NCI-H128 (cell line): ENCODE measurements at regions not wholly inside any gene's neighbourhood (a gene's known extent, or its start where the extent isn't known, plus 50 kb on each side); places are given as distances from the start of the nearest gene placed in this dataset.
"Not testable (repeated sequence)": the region's sequence is repeated elsewhere in the genome, so short reads cannot be mapped to it uniquely, and the experiment has no call there.

Experiments
- DNase-seq: peaks from one replicate; lab custom pipeline; 2025; ENCODE audit not compliant: unreplicated experiment; lab: John Stamatoyannopoulos, UW

- no peak for DNase-seq
These were observed 202.7 kb downstream of the POM121L12 start for GRCh38 chr7:53238021-53238605.

- not testable (repeated sequence) for DNase-seq
These were observed 203.7 kb downstream of the POM121L12 start for GRCh38 chr7:53239151-53239550.

- DNase-seq = no peak
These were observed 210.3 kb downstream of the POM121L12 start for GRCh38 chr7:53245721-53246120.

GRCh38 chr7:53246957-53247356 lies 211.5 kb downstream of the POM121L12 start:
- DNase-seq = no peak

- no peak for DNase-seq
These were observed 217.1 kb downstream of the POM121L12 start for GRCh38 chr7:53252539-53252938.

GRCh38 chr7:53272081-53272480 lies 236.6 kb downstream of the POM121L12 start:
- DNase-seq = no peak

- no peak for DNase-seq
These were observed 245.9 kb downstream of the POM121L12 start for GRCh38 chr7:53281312-53281711.

GRCh38 chr7:53292341-53292740 lies 256.9 kb downstream of the POM121L12 start:
- DNase-seq = no peak

- no peak for DNase-seq
These were observed 267.2 kb downstream of the POM121L12 start for GRCh38 chr7:53302496-53303246.

- DNase-seq = no peak
These were observed 268.3 kb downstream of the POM121L12 start for GRCh38 chr7:53303781-53304180.

- no peak for DNase-seq
These were observed 271.4 kb downstream of the POM121L12 start for GRCh38 chr7:53306846-53307245.

- DNase-seq = no peak
These were observed 275.8 kb downstream of the POM121L12 start for GRCh38 chr7:53311205-53311604.

- no peak for DNase-seq
These were observed 280.5 kb downstream of the POM121L12 start for GRCh38 chr7:53315981-53316380.

GRCh38 chr7:53318566-53318965 lies 283.1 kb downstream of the POM121L12 start:
- DNase-seq = no peak

GRCh38 chr7:53325061-53325460 lies 289.6 kb downstream of the POM121L12 start:
- no peak for DNase-seq

GRCh38 chr7:53326634-53327033 lies 291.2 kb downstream of the POM121L12 start:
- no peak for DNase-seq

- DNase-seq = no peak
These were observed 300.8 kb downstream of the POM121L12 start for GRCh38 chr7:53336105-53336668.

- DNase-seq = no peak
These were observed 304.8 kb downstream of the POM121L12 start for GRCh38 chr7:53340220-53340619.

GRCh38 chr7:53350241-53350640 lies 314.8 kb downstream of the POM121L12 start:
- DNase-seq = no peak

- DNase-seq = no peak
These were observed 316.2 kb downstream of the POM121L12 start for GRCh38 chr7:53351681-53352080.

- no peak for DNase-seq
These were observed 322.8 kb downstream of the POM121L12 start for GRCh38 chr7:53358269-53358668.

- no peak for DNase-seq
These were observed 347.7 kb downstream of the POM121L12 start for GRCh38 chr7:53383131-53383530.
